NCI-H524 treated with DMSO at 0.1 percent for 48 hours (cell line): ENCODE measurements at regions not wholly inside any gene's neighbourhood (a gene's known extent, or its start where the extent isn't known, plus 50 kb on each side); places are given as distances from the start of the nearest gene placed in this dataset.
"Not testable (repeated sequence)": the region's sequence is repeated elsewhere in the genome, so short reads cannot be mapped to it uniquely, and the experiment has no call there.

Experiments used
- DNase-seq: peaks from one replicate; lab custom pipeline; 2025; lab: John Stamatoyannopoulos, UW

- no peak for DNase-seq
Observed at GRCh38 chr6:4491501-4492260, 284.5 kb upstream of the CDYL start.

GRCh38 chr6:4489538-4489937 is 286.7 kb upstream of the CDYL start:
- no peak for DNase-seq

DNA sequence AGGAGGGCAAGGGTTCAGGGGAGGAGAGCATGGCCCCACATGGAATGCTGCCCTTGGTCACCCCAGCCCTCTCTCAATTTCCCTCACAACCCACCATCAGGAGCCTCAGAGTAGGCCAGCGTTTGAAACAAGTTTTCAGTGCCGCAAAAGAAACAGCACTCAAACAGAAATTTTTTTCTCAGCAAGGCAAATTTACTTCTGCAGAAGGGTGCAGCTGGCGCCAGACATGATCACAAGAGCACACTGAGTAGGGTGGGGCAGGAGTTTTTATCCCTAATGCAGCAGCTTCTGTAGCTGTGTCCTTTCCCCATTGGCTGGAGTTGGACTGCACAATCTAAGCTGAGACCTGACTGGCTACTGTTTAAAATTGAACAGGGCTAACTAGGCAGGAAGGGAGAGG is 287.8 kb upstream of the CDYL start:
- DNase-seq = no peak

DNA sequence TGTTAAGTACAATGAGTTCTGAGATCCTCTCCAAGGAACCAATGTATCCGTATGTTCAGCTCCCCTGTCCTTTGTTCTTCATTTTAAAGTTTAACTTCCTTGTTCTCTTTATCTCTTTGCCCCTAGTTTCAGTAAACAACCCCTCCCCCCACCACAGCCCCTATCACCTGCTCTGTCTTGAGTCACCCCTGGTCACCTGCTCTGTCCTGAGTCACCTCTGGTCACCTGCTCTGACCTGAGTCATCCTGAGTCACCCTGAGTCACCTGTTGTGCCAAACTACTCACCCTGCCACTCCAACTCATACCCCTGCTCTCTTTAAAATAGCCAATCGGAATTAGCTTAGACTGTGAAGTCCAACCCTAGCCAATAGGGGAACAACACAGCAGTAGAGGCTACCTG is 288.7 kb upstream of the CDYL start:
- no peak for DNase-seq

GRCh38 chr6:4486568-4487315 is 289.5 kb upstream of the CDYL start:
- DNase-seq = no peak

- DNase-seq = no peak
Observed at GRCh38 chr6:4485735-4486134, 290.5 kb upstream of the CDYL start.

DNA sequence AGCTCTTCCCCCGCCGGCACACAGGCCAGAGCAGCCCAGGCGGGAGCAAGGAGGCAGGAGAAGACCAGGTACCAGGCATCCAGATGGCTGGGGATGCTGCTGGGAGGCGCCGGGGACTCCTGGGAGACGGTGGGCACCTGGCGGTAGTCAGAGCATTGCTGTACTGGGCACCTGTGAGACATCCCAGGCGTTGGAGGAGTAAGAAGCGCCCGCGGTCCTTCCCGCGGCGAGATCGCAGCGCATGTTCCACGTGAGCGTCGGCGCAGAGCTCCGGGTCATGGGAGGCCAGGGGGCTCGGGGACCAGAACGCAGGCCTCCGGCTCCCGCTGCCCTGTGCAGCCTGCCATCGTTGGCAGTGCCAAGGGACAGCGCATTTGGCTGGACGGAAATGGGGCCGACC is 293.7 kb upstream of the CDYL start:
- DNase-seq = no peak

- no peak for DNase-seq
Observed at GRCh38 chr6:4480788-4481735, 295.1 kb upstream of the CDYL start.

- no peak for DNase-seq
Observed at GRCh38 chr6:4478098-4478497, 298.1 kb upstream of the CDYL start.

DNA sequence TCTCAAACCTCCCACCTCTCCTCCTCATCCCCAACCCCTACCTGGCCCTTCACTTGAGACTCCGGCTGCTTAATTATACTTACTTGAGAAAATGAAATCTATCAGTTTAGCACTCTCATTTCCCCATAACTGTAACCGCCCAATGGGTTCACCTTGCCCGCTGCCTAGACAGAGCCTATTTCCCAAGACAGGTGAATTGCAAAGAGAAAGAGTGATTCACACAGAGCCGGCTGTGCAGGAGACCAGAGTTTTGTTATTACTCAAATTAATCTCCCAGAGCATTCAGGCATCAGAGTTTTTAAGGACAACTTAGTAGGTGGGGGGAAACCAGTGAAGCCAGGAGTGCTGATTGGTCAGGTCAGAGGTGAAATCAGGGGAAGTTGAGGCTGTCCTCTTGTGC is 301.4 kb upstream of the CDYL start:
- no peak for DNase-seq

DNA sequence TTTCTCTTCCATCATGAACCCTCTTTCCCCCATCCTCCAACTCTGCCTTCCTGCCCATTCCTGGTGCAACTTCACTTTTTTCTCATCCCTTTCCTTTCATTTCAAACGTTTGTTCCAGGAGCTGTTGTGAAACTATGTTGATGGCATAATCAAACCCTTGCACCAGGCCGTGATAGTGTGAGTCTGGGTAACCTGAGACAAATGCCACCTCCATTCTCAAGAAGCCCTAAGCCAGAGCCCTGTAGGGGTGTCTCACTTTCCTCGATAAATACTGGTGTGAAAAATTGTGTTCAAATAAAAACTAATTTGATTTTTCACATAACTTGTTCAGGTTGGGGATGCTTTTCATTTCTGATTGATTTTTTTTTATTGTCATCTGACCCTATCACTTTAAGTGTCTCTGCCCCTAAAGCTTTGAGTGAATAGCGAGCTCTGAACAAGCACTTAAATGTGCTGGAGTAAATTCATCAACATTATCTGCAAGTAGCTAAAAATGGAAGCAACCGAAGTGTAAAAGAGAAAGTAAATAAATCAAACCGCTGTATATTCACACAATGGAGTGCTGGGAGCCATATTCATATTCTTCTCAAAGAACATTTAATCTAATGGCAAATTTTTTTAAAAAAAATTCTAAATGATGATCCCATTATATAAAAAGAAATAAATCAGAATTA is 303.1 kb upstream of the CDYL start:
- no peak for DNase-seq

GRCh38 chr6:4472222-4472621 is 304.0 kb upstream of the CDYL start:
- DNase-seq = no peak

- DNase-seq = not testable (repeated sequence)
Observed at GRCh38 chr6:4471515-4471914, 304.7 kb upstream of the CDYL start.

- DNase-seq = no peak
Observed at GRCh38 chr6:4470698-4471210, 305.4 kb upstream of the CDYL start.

GRCh38 chr6:4466769-4467480 is 309.3 kb upstream of the CDYL start:
- peak; percentile 15 for DNase-seq

- DNase-seq = no peak
Observed at GRCh38 chr6:4466261-4466660, 309.9 kb upstream of the CDYL start.

DNA sequence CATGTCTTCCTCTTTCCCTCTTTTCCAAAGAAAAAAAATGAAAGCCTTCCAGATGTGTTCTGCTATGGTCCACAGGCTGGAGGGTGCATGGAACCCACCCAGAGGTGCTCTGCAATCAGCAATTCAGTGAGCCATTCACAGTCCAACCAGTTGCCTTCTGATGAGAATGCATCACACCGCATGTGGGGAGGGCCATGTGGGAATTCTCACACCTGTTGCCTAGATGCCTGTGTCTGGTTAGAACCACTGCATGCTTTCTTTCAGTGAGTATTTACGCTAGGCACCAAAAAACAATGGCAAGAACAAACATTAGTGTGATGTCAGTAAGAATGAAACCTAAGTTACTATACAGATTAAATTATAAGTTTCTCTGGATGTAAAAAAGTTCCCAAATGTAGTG is 311.6 kb upstream of the CDYL start:
- DNase-seq = no peak

DNA sequence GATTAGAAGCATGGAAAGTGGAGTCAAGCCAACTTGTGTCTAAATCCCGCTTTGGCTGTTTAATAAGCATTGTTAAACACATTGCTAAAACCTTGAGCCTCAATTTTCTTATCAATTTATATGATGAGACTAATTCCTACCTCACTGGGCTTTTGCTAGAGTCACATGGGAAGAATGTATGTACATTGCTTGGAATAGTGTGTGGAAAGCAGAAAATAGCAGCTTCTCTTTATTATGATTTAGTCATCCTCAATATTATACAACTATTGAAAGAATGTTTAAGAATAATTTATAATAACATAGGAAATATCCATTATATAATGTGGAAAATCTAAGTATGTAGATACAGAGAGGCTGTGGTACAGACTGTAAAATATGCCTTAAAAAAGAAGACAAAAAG is 313.0 kb upstream of the CDYL start:
- no peak for DNase-seq

- no peak for DNase-seq
Observed at GRCh38 chr6:4460586-4461475, 315.4 kb upstream of the CDYL start.

GRCh38 chr6:4459996-4460395 is 316.2 kb upstream of the CDYL start:
- DNase-seq = no peak
